ENCODE measurements at regions not wholly inside any gene's neighbourhood (a gene's known extent, or its start where the extent isn't known, plus 50 kb on each side); places are given as distances from the start of the nearest gene placed in this dataset.

- no peak overlapping the region for H2AFZ ChIP-seq (ENCODE audit: low read depth, low read length)
- BruUV-seq (replicated peaks) = no TSS peak
- no peaks in the 10 kb centered on the region for H3K9me3 ChIP-seq (replicated peaks; ENCODE audit: control insufficient read depth, insufficient read depth, low read depth, low read length)
- no peaks in the 10 kb centered on the region for H3K4me1 ChIP-seq (replicated peaks in 1 of 2; ENCODE audit: control insufficient read depth in 2 of 2, insufficient read depth in 2 of 2, low read length in 2 of 2)
- no peaks in the 10 kb centered on the region for H3K36me3 ChIP-seq (ENCODE audit: control insufficient read depth, insufficient read depth, low read length)
- intact Hi-C loops (cut with micrococcal nuclease) (no loop called here), in situ Hi-C loops (cut with MboI) (no loop called here)
- H3K4me2 ChIP-seq (ENCODE audit: insufficient read depth, low read length) = no peak overlapping the region
- ChIA-PET CTCF (ENCODE audit: low intra/inter-chr PET ratio) (no interaction called here), POLR2A (no interaction called here)
- H3K9me1 ChIP-seq (ENCODE audit: control insufficient read depth, insufficient read depth, low read length) = no peaks in the 10 kb centered on the region
- no peak for FAIRE-seq
- no peak overlapping the region for H3K27ac ChIP-seq (ENCODE audit: extremely low read depth, low read depth, low read length)
- no peak overlapping the region for H3K9ac ChIP-seq (ENCODE audit: insufficient read depth in 1 of 2, low read depth in 2 of 2, low read length in 2 of 2)
- no peak overlapping the region for H3K4me3 ChIP-seq
- no peaks in the 10 kb centered on the region for H3K79me2 ChIP-seq (ENCODE audit: control insufficient read depth, insufficient read depth, low read length)
- no peaks in the 10 kb centered on the region for H4K20me1 ChIP-seq (replicated peaks; ENCODE audit: control insufficient read depth, insufficient read depth, low read length)
- no peaks in the 10 kb centered on the region for H3K27me3 ChIP-seq (ENCODE audit: control insufficient read depth in 2 of 2, insufficient read depth in 2 of 2, low read length in 2 of 2)
- ATAC-seq = no peak
- DNase-seq (ENCODE audit: extremely low read depth in 1 of 4, low spot score in 3 of 4) = no peak
- no peak for TF ChIP-seq ZNF586 (CRISPR knock-in tag; conservative IDR thresholded peaks at IDR 0.05)
- no peak for TF ChIP-seq ARID2 (IDR thresholded peaks at IDR 0.05)
- no peak for TF ChIP-seq ATF6 (CRISPR knock-in tag; IDR thresholded peaks at IDR 0.05)
- TF ChIP-seq LARP7 (IDR thresholded peaks at IDR 0.05) = no peak
- no peak for TF ChIP-seq PATZ1 (CRISPR knock-in tag; IDR thresholded peaks at IDR 0.05; ENCODE audit: borderline replicate concordance)
- no peak for TF ChIP-seq ZNF398 (CRISPR knock-in tag; IDR thresholded peaks at IDR 0.05)
- TF ChIP-seq MBD1 (CRISPR knock-in tag; IDR thresholded peaks at IDR 0.05) = no peak
- TF ChIP-seq KDM5B (IDR thresholded peaks at IDR 0.05; ENCODE audit: insufficient replicate concordance, low read depth, low read length) = no peak
- no peak for TF ChIP-seq POLR2G (IDR thresholded peaks at IDR 0.05; ENCODE audit: low read depth, low read length)
- no peak for TF ChIP-seq USF2 (CRISPR knock-in tag; IDR thresholded peaks at IDR 0.05)
- no peak for TF ChIP-seq ZBTB49 (CRISPR knock-in tag; IDR thresholded peaks at IDR 0.05; ENCODE audit: borderline replicate concordance)
- no peak for TF ChIP-seq NUFIP1 (IDR thresholded peaks at IDR 0.05; ENCODE audit: partially characterized antibody)
These were observed 53.3 kb upstream of the FGGY start for GRCh38 chr1:59243550-59243949.
